ENCODE measurements at regions not wholly inside any gene's neighbourhood (a gene's known extent, or its start where the extent isn't known, plus 50 kb on each side); places are given as distances from the start of the nearest gene placed in this dataset.
"Not testable (repeated sequence)": the region's sequence is repeated elsewhere in the genome, so short reads cannot be mapped to it uniquely, and the experiment has no call there.

- TF ChIP-seq GATA1 (IDR thresholded peaks at IDR 0.05; ENCODE audit: low read depth, low read length) (no peak), POLR2A (IDR thresholded peaks at IDR 0.05; ENCODE audit: low read length) (no peak)
- DNase-seq: no peak
Observed at GRCh38 chr14:28245216-28245615, 521.4 kb upstream of the FOXG1 start.

- DNase-seq: no peak
- TF ChIP-seq GATA1 (IDR thresholded peaks at IDR 0.05; ENCODE audit: low read depth, low read length) (no peak), POLR2A (IDR thresholded peaks at IDR 0.05; ENCODE audit: low read length) (no peak)
Observed at GRCh38 chr14:28247491-28247890, 519.1 kb upstream of the FOXG1 start.

- not testable (repeated sequence) for DNase-seq
Observed at GRCh38 chr14:28252124-28252523, 514.5 kb upstream of the FOXG1 start.

GRCh38 chr14:28254768-28255167, 511.8 kb upstream of the FOXG1 start:
- no peak for DNase-seq
- TF ChIP-seq GATA1 (IDR thresholded peaks at IDR 0.05; ENCODE audit: low read depth, low read length) (no peak), POLR2A (IDR thresholded peaks at IDR 0.05; ENCODE audit: low read length) (no peak)

- no peak for DNase-seq
- TF ChIP-seq GATA1 (IDR thresholded peaks at IDR 0.05; ENCODE audit: low read depth, low read length): no peak
- no peak for TF ChIP-seq POLR2A (IDR thresholded peaks at IDR 0.05; ENCODE audit: low read length)
Observed at GRCh38 chr14:28264306-28264705, 502.3 kb upstream of the FOXG1 start.

- TF ChIP-seq POLR2A (IDR thresholded peaks at IDR 0.05; ENCODE audit: low read length): no peak
- no peak for TF ChIP-seq GATA1 (IDR thresholded peaks at IDR 0.05; ENCODE audit: low read depth, low read length)
- DNase-seq: no peak
Observed at GRCh38 chr14:28272270-28272669, 494.3 kb upstream of the FOXG1 start.

GRCh38 chr14:28280530-28280929, 486.1 kb upstream of the FOXG1 start:
- no peak for DNase-seq
- no peak for TF ChIP-seq POLR2A (IDR thresholded peaks at IDR 0.05; ENCODE audit: low read length)
- no peak for TF ChIP-seq GATA1 (IDR thresholded peaks at IDR 0.05; ENCODE audit: low read depth, low read length)

- no peak for DNase-seq
- TF ChIP-seq POLR2A (IDR thresholded peaks at IDR 0.05; ENCODE audit: low read length): no peak
- no peak for TF ChIP-seq GATA1 (IDR thresholded peaks at IDR 0.05; ENCODE audit: low read depth, low read length)
Observed at GRCh38 chr14:28280997-28281598, 485.5 kb upstream of the FOXG1 start.

- TF ChIP-seq POLR2A (IDR thresholded peaks at IDR 0.05; ENCODE audit: low read length) (no peak), GATA1 (IDR thresholded peaks at IDR 0.05; ENCODE audit: low read depth, low read length) (no peak)
- DNase-seq: no peak
Observed at GRCh38 chr14:28284546-28285300, 481.9 kb upstream of the FOXG1 start.

- DNase-seq: peak; percentile 4 to 11
- TF ChIP-seq POLR2A (IDR thresholded peaks at IDR 0.05; ENCODE audit: low read length) (no peak), GATA1 (IDR thresholded peaks at IDR 0.05; ENCODE audit: low read depth, low read length) (no peak)
Observed at GRCh38 chr14:28294834-28295440, 471.6 kb upstream of the FOXG1 start.

- TF ChIP-seq GATA1 (IDR thresholded peaks at IDR 0.05; ENCODE audit: low read depth, low read length): no peak
- TF ChIP-seq POLR2A (IDR thresholded peaks at IDR 0.05; ENCODE audit: low read length): no peak
- no peak for DNase-seq
Observed at GRCh38 chr14:28297559-28297958, 469.0 kb upstream of the FOXG1 start.

GRCh38 chr14:28298156-28298555, 468.4 kb upstream of the FOXG1 start:
- TF ChIP-seq POLR2A (IDR thresholded peaks at IDR 0.05; ENCODE audit: low read length) (no peak), GATA1 (IDR thresholded peaks at IDR 0.05; ENCODE audit: low read depth, low read length) (no peak)
- no peak for DNase-seq

GRCh38 chr14:28299227-28299626, 467.4 kb upstream of the FOXG1 start:
- no peak for TF ChIP-seq POLR2A (IDR thresholded peaks at IDR 0.05; ENCODE audit: low read length)
- no peak for TF ChIP-seq GATA1 (IDR thresholded peaks at IDR 0.05; ENCODE audit: low read depth, low read length)
- no peak for DNase-seq

GRCh38 chr14:28300356-28300755, 466.2 kb upstream of the FOXG1 start:
- no peak for TF ChIP-seq POLR2A (IDR thresholded peaks at IDR 0.05; ENCODE audit: low read length)
- TF ChIP-seq GATA1 (IDR thresholded peaks at IDR 0.05; ENCODE audit: low read depth, low read length): no peak
- DNase-seq: no peak

- no peak for TF ChIP-seq POLR2A (IDR thresholded peaks at IDR 0.05; ENCODE audit: low read length)
- no peak for TF ChIP-seq GATA1 (IDR thresholded peaks at IDR 0.05; ENCODE audit: low read depth, low read length)
Observed at GRCh38 chr14:28301179-28301578, 465.4 kb upstream of the FOXG1 start.

More at GRCh38 chr14:28301179-28301578, 465.4 kb upstream of the FOXG1 start:
- DNase-seq: no peak
